Thoracic aorta (tissue), 2 donors: ENCODE measurements at regions not wholly inside any gene's neighbourhood (a gene's known extent, or its start where the extent isn't known, plus 50 kb on each side); places are given as distances from the start of the nearest gene placed in this dataset.

Source experiments
- ATAC-seq: fragments of 150-250 bp; one replicate; pipeline ENCODE4 v1.8.0; 2017; ENCODE audit warnings: low read depth; ENCODE audit not compliant: insufficient number of reproducible peaks, low FRiP score
- DNase-seq: peaks from one replicate; pipeline ENCODE4 v3.0.0-alpha.2; 2020; ENCODE audit warnings: low spot score
- H3K27ac ChIP-seq, 2 donors: fragments of 200-600 bp; sonication (generic); 1 replicate in 1 of 2; 2 replicates in 1 of 2; pipeline ENCODE4 v1.5.1; 2016; ENCODE audit warnings: mild to moderate bottlenecking in 2 of 2, moderate library complexity in 2 of 2
- H3K27me3 ChIP-seq: fragments of 200-600 bp; sonication (generic); replicated peaks from 2 replicates; pipeline ENCODE4 v1.6.0; 2016; ENCODE audit warnings: mild to moderate bottlenecking; ENCODE audit not compliant: insufficient read depth
- H3K36me3 ChIP-seq: fragments of 200-600 bp; sonication (generic); one replicate; pipeline ENCODE4 v1.5.1; 2016
- H3K4me1 ChIP-seq, 2 donors: fragments of 200-600 bp; sonication (generic); 1 replicate in 1 of 2; 2 replicates in 1 of 2; pipeline versions ENCODE4 v1.5.1 to v1.6.0; 2016; ENCODE audit warnings: low read depth in 2 of 2, mild to moderate bottlenecking in 1 of 2; ENCODE audit not compliant: control insufficient read depth in 1 of 2
- H3K4me3 ChIP-seq: fragments of 200-600 bp; sonication (generic); 2 replicates; pipeline ENCODE4 v1.5.1; 2016; ENCODE audit warnings: mild to moderate bottlenecking
- H3K9me3 ChIP-seq: fragments of 200-600 bp; sonication (generic); 2 replicates; pipeline ENCODE4 v1.5.1; 2016
- CTCF ChIP-seq: fragments of 200-600 bp; sonication (generic); IDR thresholded peaks from one replicate; pipeline ENCODE4 v1.5.1; 2019; ENCODE audit warnings: antibody characterized with exemption

- DNase-seq (no peak), ATAC-seq (no peak)
- TF ChIP-seq CTCF = no peak
- Histone ChIP-seq H3K27me3 (no peaks in the 10 kb centered on the region), H3K36me3 (no peaks in the 10 kb centered on the region), H3K27ac (no peak overlapping the region), H3K4me1 (no peaks in the 10 kb centered on the region), H3K9me3 (no peaks in the 10 kb centered on the region), H3K4me3 (no peak overlapping the region)
Measured at GRCh38 chr6:137290601-137291261, 71.5 kb upstream of the IFNGR1 start.

- H3K4me1 ChIP-seq = no peaks in the 10 kb centered on the region
- no peaks in the 10 kb centered on the region for H3K36me3 ChIP-seq
- H3K4me3 ChIP-seq = no peak overlapping the region
- H3K27ac ChIP-seq = no peak overlapping the region
- no peaks in the 10 kb centered on the region for H3K9me3 ChIP-seq
- H3K27me3 ChIP-seq = no peaks in the 10 kb centered on the region
- no peak for TF ChIP-seq CTCF
- no peak for DNase-seq
- no peak for ATAC-seq
Measured at GRCh38 chr6:137286916-137287315, 67.7 kb upstream of the IFNGR1 start.

GRCh38 chr6:137286368-137286767 is 67.2 kb upstream of the IFNGR1 start:
- DNase-seq = no peak
- TF ChIP-seq CTCF = no peak
- H3K27ac ChIP-seq = no peak overlapping the region
- H3K4me1 ChIP-seq = no peaks in the 10 kb centered on the region
- no peaks in the 10 kb centered on the region for H3K36me3 ChIP-seq
- no peaks in the 10 kb centered on the region for H3K27me3 ChIP-seq
- no peak for ATAC-seq
- H3K4me3 ChIP-seq = no peak overlapping the region
- H3K9me3 ChIP-seq = no peaks in the 10 kb centered on the region

- ATAC-seq (no peak), DNase-seq (no peak)
- no peak for TF ChIP-seq CTCF
- H3K27ac ChIP-seq = no peak overlapping the region
- no peaks in the 10 kb centered on the region for H3K27me3 ChIP-seq
- H3K36me3 ChIP-seq = no peaks in the 10 kb centered on the region
- no peak overlapping the region for H3K4me3 ChIP-seq
- no peaks in the 10 kb centered on the region for H3K9me3 ChIP-seq
- no peaks in the 10 kb centered on the region for H3K4me1 ChIP-seq
Measured at GRCh38 chr6:137284811-137285110, 65.6 kb upstream of the IFNGR1 start.

GRCh38 chr6:137283940-137284810 is 65.0 kb upstream of the IFNGR1 start:
- H3K27me3 ChIP-seq = no peaks in the 10 kb centered on the region
- no peak for DNase-seq
- no peak for TF ChIP-seq CTCF
- H3K4me3 ChIP-seq = no peak overlapping the region
- no peaks in the 10 kb centered on the region for H3K9me3 ChIP-seq
- H3K4me1 ChIP-seq = no peaks in the 10 kb centered on the region
- no peak for ATAC-seq
- no peak overlapping the region for H3K27ac ChIP-seq
- H3K36me3 ChIP-seq = no peaks in the 10 kb centered on the region
